ENCODE measurements at regions not wholly inside any gene's neighbourhood (a gene's known extent, or its start where the extent isn't known, plus 50 kb on each side); places are given as distances from the start of the nearest gene placed in this dataset.

GRCh38 chr11:37533830-37534229 is 935.8 kb upstream of the RAG2 start:
- Histone ChIP-seq H2AFZ (ENCODE audit: low read length) (no peak overlapping the region), H3K9me3 (ENCODE audit: low read length) (no peaks in the 10 kb centered on the region; the same call in 1 of the 2 replicates), H3K9me2 (ENCODE audit: insufficient read depth, low read length) (no peaks in the 10 kb centered on the region), H4K20me1 (ENCODE audit: insufficient read depth, low read length) (no peaks in the 10 kb centered on the region), H3K79me2 (ENCODE audit: insufficient read depth, low read depth, low read length) (no peaks in the 10 kb centered on the region), H3K4me2 (ENCODE audit: low read length) (no peak overlapping the region), H3K4me3 (ENCODE audit: low read depth, low read length, poor library complexity, severe bottlenecking) (no peak overlapping the region), H3K4me1 (ENCODE audit: insufficient read depth, low read length, poor library complexity, severe bottlenecking) (no peaks in the 10 kb centered on the region), H3K36me3 (ENCODE audit: insufficient read depth, low read length) (no peaks in the 10 kb centered on the region), H3K27ac (ENCODE audit: low read depth, low read length, poor library complexity, severe bottlenecking) (no peak overlapping the region)
- no peak for DNase-seq (ENCODE audit: low spot score)
- intact Hi-C loops (cut with micrococcal nuclease; ENCODE audit: unreplicated experiment), result no loop called here
- BruUV-seq (replicated peaks), result no TSS peak
- POLR2A ChIA-PET, result no interaction called here
- no peak for TF ChIP-seq EZH2phosphoT487 (IDR thresholded peaks at IDR 0.05; ENCODE audit: borderline replicate concordance, low read depth, low read length)
- no peak for TF ChIP-seq CTCF (conservative IDR thresholded peaks at IDR 0.05; ENCODE audit: low read length)
- CTCF ChIA-PET (ENCODE audit: unreplicated experiment), result no interaction called here

GRCh38 chr11:37533087-37533486 is 935.1 kb upstream of the RAG2 start:
- intact Hi-C loops (cut with micrococcal nuclease; ENCODE audit: unreplicated experiment), result no loop called here
- no peaks in the 10 kb centered on the region for H4K20me1 ChIP-seq (ENCODE audit: insufficient read depth, low read length)
- ChIA-PET CTCF (ENCODE audit: unreplicated experiment) (no interaction called here), POLR2A (interaction anchor here (0.6 kb wide), 1 partner anchor 22 kb away, joined by 3 read pairs; no protein-coding TSS in a partner anchor)
- TF ChIP-seq CTCF (conservative IDR thresholded peaks at IDR 0.05; ENCODE audit: low read length) (no peak), EZH2phosphoT487 (IDR thresholded peaks at IDR 0.05; ENCODE audit: borderline replicate concordance, low read depth, low read length) (no peak)
- no peaks in the 10 kb centered on the region; the same call in 1 of the 2 replicates for H3K9me3 ChIP-seq (ENCODE audit: low read length)
- no peaks in the 10 kb centered on the region for H3K9me2 ChIP-seq (ENCODE audit: insufficient read depth, low read length)
- no TSS peak for BruUV-seq (replicated peaks)
- no peaks in the 10 kb centered on the region for H3K4me1 ChIP-seq (ENCODE audit: insufficient read depth, low read length, poor library complexity, severe bottlenecking)
- no peaks in the 10 kb centered on the region for H3K36me3 ChIP-seq (ENCODE audit: insufficient read depth, low read length)
- no peak overlapping the region for H3K27ac ChIP-seq (ENCODE audit: low read depth, low read length, poor library complexity, severe bottlenecking)
- H3K79me2 ChIP-seq (ENCODE audit: insufficient read depth, low read depth, low read length), result no peaks in the 10 kb centered on the region
- H3K4me3 ChIP-seq (ENCODE audit: low read depth, low read length, poor library complexity, severe bottlenecking), result no peak overlapping the region
- no peak overlapping the region for H2AFZ ChIP-seq (ENCODE audit: low read length)
- no peak overlapping the region for H3K4me2 ChIP-seq (ENCODE audit: low read length)
- DNase-seq (ENCODE audit: low spot score), result no peak

- H4K20me1 ChIP-seq (ENCODE audit: insufficient read depth, low read length), result no peaks in the 10 kb centered on the region
- no peaks in the 10 kb centered on the region for H3K79me2 ChIP-seq (ENCODE audit: insufficient read depth, low read depth, low read length)
- DNase-seq (ENCODE audit: low spot score), result no peak
- TF ChIP-seq EZH2phosphoT487 (IDR thresholded peaks at IDR 0.05; ENCODE audit: borderline replicate concordance, low read depth, low read length) (no peak), CTCF (conservative IDR thresholded peaks at IDR 0.05; ENCODE audit: low read length) (no peak)
- no peaks in the 10 kb centered on the region for H3K9me2 ChIP-seq (ENCODE audit: insufficient read depth, low read length)
- BruUV-seq (replicated peaks), result no TSS peak
- no peak overlapping the region for H2AFZ ChIP-seq (ENCODE audit: low read length)
- H3K36me3 ChIP-seq (ENCODE audit: insufficient read depth, low read length), result no peaks in the 10 kb centered on the region
- ChIA-PET POLR2A (no interaction called here), CTCF (ENCODE audit: unreplicated experiment) (no interaction called here)
- no peak overlapping the region for H3K4me2 ChIP-seq (ENCODE audit: low read length)
- no peak overlapping the region for H3K4me3 ChIP-seq (ENCODE audit: low read depth, low read length, poor library complexity, severe bottlenecking)
- intact Hi-C loops (cut with micrococcal nuclease; ENCODE audit: unreplicated experiment), result no loop called here
- H3K27ac ChIP-seq (ENCODE audit: low read depth, low read length, poor library complexity, severe bottlenecking), result no peak overlapping the region
- no peaks in the 10 kb centered on the region for H3K4me1 ChIP-seq (ENCODE audit: insufficient read depth, low read length, poor library complexity, severe bottlenecking)
- no peaks in the 10 kb centered on the region; the same call in 1 of the 2 replicates for H3K9me3 ChIP-seq (ENCODE audit: low read length)
Observed at GRCh38 chr11:37532271-37532670, 934.2 kb upstream of the RAG2 start.

Data from OCI-LY7 (cell line).